Esophagus muscularis mucosa (tissue), 4 donors: ENCODE measurements at regions not wholly inside any gene's neighbourhood (a gene's known extent, or its start where the extent isn't known, plus 50 kb on each side); places are given as distances from the start of the nearest gene placed in this dataset.

Source experiments
- DNase-seq: peaks from one replicate; pipeline ENCODE4 v3.0.0-alpha.2; 2017; ENCODE audit errors: extremely low spot score
- H3K27ac ChIP-seq, 4 donors: fragments of 200-600 bp; sonication (generic); replicated peaks in 1 of 4; 1 replicate in 3 of 4; 2 replicates in 1 of 4; pipeline ENCODE4 v1.5.1; 2016 to 2019; ENCODE audit warnings: mild to moderate bottlenecking in 1 of 4
- H3K27me3 ChIP-seq, 4 donors: fragments of 200-600 bp; sonication (generic); one replicate each; pipeline versions ENCODE4 v1.5.1 to v1.6.0; 2016 to 2019
- H3K36me3 ChIP-seq, 4 donors: fragments of 200-600 bp; sonication (generic); one replicate each; pipeline ENCODE4 v1.5.1; 2016 to 2019
- H3K4me1 ChIP-seq, 4 donors: fragments of 200-600 bp; sonication (generic); one replicate each; pipeline ENCODE4 v1.5.1; 2016 to 2019
- H3K4me3 ChIP-seq, 4 donors: fragments of 200-600 bp; sonication (generic); 1 replicate in 2 of 4; 2 replicates in 2 of 4; pipeline ENCODE4 v1.5.1; 2016 to 2019; ENCODE audit warnings: mild to moderate bottlenecking in 4 of 4, moderate library complexity in 1 of 4
- H3K9me3 ChIP-seq, 4 donors: fragments of 200-600 bp; sonication (generic); 1 replicate in 3 of 4; 2 replicates in 1 of 4; pipeline ENCODE4 v1.5.1; 2016 to 2019
- CTCF ChIP-seq, 3 experiments: fragments of 200-600 bp in 2 of 3; fragments of 450-650 bp in 1 of 3; sonication (generic) in 2 of 3; IDR thresholded peaks; one replicate each; pipeline ENCODE4 v1.5.1; 2017 to 2019; ENCODE audit warnings: antibody characterized with exemption in 3 of 3, mild to moderate bottlenecking in 2 of 3, moderate library complexity in 1 of 3
- EP300 ChIP-seq: sonication (generic); formaldehyde crosslinking; IDR thresholded peaks from one replicate; pipeline ENCODE4 v1.6.1; 2017; ENCODE audit warnings: antibody characterized with exemption
- POLR2A ChIP-seq: fragments of 450-650 bp; IDR thresholded peaks from one replicate; pipeline ENCODE4 v1.6.1; 2017; ENCODE audit warnings: antibody characterized with exemption, moderate library complexity, mild to moderate bottlenecking, low read depth
- POLR2AphosphoS5 ChIP-seq, 2 donors: sonication (generic); formaldehyde crosslinking; IDR thresholded peaks; one replicate each; pipeline ENCODE4 v1.6.1; 2017; ENCODE audit warnings: antibody characterized with exemption in 2 of 2
- WGBS: methylation state at CpG from one replicate; pipeline ENCODE4 v1.1.5; 2018; 5-methylcytosine and 5-hydroxymethylcytosine counted together
- intact Hi-C: fragments of 100-400 bp; cut with DNase I; formaldehyde crosslinking; loops from one replicate; pipeline ENCODE4 v1.15.1; 2023

- Histone ChIP-seq H3K4me3 (no peak overlapping the region), H3K4me1 (no peaks in the 10 kb centered on the region), H3K27ac (no peak overlapping the region), H3K27me3 (peaks cover 0 to 21% (median 0%) of the 10 kb centered on the region in 4 donors), H3K9me3 (no peaks in the 10 kb centered on the region), H3K36me3 (no peaks in the 10 kb centered on the region)
- DNase-seq: no peak
- TF ChIP-seq EP300 (no peak), POLR2A (no peak), CTCF (IDR thresholded peaks at IDR 0.05) (no peak), POLR2AphosphoS5 (IDR thresholded peaks at IDR 0.05) (no peak)
- 44% methylated on average over 7 of the region's 7 CpGs for WGBS
- intact Hi-C loops: no loop called here
These were observed 221.0 kb downstream of the HIPK3 start for GRCh38 chr11:33478111-33478573.

GRCh38 chr11:33476945-33477606, 219.9 kb downstream of the HIPK3 start:
- intact Hi-C loops: loop anchor here (2.0 kb wide), 1 partner anchor 34 kb away; no protein-coding TSS in a partner anchor
- Histone ChIP-seq H3K4me3 (no peak overlapping the region), H3K9me3 (no peaks in the 10 kb centered on the region), H3K27ac (no peak overlapping the region), H3K36me3 (no peaks in the 10 kb centered on the region), H3K27me3 (peaks cover 0 to 14% (median 0%) of the 10 kb centered on the region in 4 donors), H3K4me1 (no peaks in the 10 kb centered on the region)
- no peak for DNase-seq
- WGBS: 90% methylated on average over 6 of the region's 6 CpGs
- TF ChIP-seq CTCF (IDR thresholded peaks at IDR 0.05) (no peak), POLR2AphosphoS5 (IDR thresholded peaks at IDR 0.05) (no peak), POLR2A (no peak), EP300 (no peak)

GRCh38 chr11:33475993-33476392, 218.8 kb downstream of the HIPK3 start:
- DNase-seq: no peak
- Histone ChIP-seq H3K9me3 (no peaks in the 10 kb centered on the region), H3K36me3 (no peaks in the 10 kb centered on the region), H3K4me1 (no peaks in the 10 kb centered on the region), H3K27ac (no peak overlapping the region), H3K4me3 (no peak overlapping the region), H3K27me3 (peaks cover 0 to 14% (median 0%) of the 10 kb centered on the region in 4 donors)
- TF ChIP-seq CTCF (IDR thresholded peaks at IDR 0.05): no peak
- no peak for TF ChIP-seq POLR2AphosphoS5 (IDR thresholded peaks at IDR 0.05)
- no peak for TF ChIP-seq POLR2A
- TF ChIP-seq EP300: no peak
- 36% methylated on average over 5 of the region's 5 CpGs for WGBS
- intact Hi-C loops: loop anchor here (2.0 kb wide), 1 partner anchor 35 kb away; no protein-coding TSS in a partner anchor

- no peaks in the 10 kb centered on the region for H3K36me3 ChIP-seq
- H3K4me1 ChIP-seq: no peaks in the 10 kb centered on the region
- WGBS: 72% methylated on average over 4 of the region's 4 CpGs
- peaks cover 0 to 14% (median 0%) of the 10 kb centered on the region in 4 donors for H3K27me3 ChIP-seq
- H3K4me3 ChIP-seq: no peak overlapping the region
- no peak overlapping the region for H3K27ac ChIP-seq
- intact Hi-C loops: no loop called here
- TF ChIP-seq POLR2AphosphoS5 (IDR thresholded peaks at IDR 0.05): no peak
- TF ChIP-seq EP300: no peak
- no peak for TF ChIP-seq CTCF (IDR thresholded peaks at IDR 0.05)
- TF ChIP-seq POLR2A: no peak
- DNase-seq: no peak
- H3K9me3 ChIP-seq: no peaks in the 10 kb centered on the region
These were observed 217.7 kb downstream of the HIPK3 start for GRCh38 chr11:33474866-33475265.

GRCh38 chr11:33471541-33471940, 214.4 kb downstream of the HIPK3 start:
- Histone ChIP-seq H3K27ac (no peak overlapping the region), H3K27me3 (no peaks in the 10 kb centered on the region), H3K4me3 (no peak overlapping the region), H3K36me3 (no peaks in the 10 kb centered on the region), H3K4me1 (no peaks in the 10 kb centered on the region), H3K9me3 (no peaks in the 10 kb centered on the region)
- intact Hi-C loops: no loop called here
- no peak for DNase-seq
- no peak for TF ChIP-seq CTCF (IDR thresholded peaks at IDR 0.05)
- no peak for TF ChIP-seq POLR2AphosphoS5 (IDR thresholded peaks at IDR 0.05)
- no peak for TF ChIP-seq EP300
- no peak for TF ChIP-seq POLR2A
- WGBS: 87% methylated on average over 1 of the region's 1 CpG
